HEK293 (cell line): ENCODE measurements at regions not wholly inside any gene's neighbourhood (a gene's known extent, or its start where the extent isn't known, plus 50 kb on each side); places are given as distances from the start of the nearest gene placed in this dataset.

Experiments used
- ZBTB8A ChIP-seq: fragments of 450-650 bp; formaldehyde crosslinking; IDR thresholded peaks from 2 replicates; pipeline ENCODE4 v1.5.1; 2016; ENCODE audit warnings: missing biosample characterization, missing genetic modification characterization
- ZNF112 ChIP-seq: fragments of 450-650 bp; formaldehyde crosslinking; IDR thresholded peaks from 2 replicates; pipeline ENCODE4 v1.5.0; 2017; ENCODE audit warnings: missing biosample characterization, missing genetic modification characterization
- ZNF274 ChIP-seq, 2 experiments: fragments of 200-500 bp in 1 of 2; fragments of 450-650 bp in 1 of 2; sonication (Bioruptor generic) in 1 of 2; formaldehyde crosslinking in 1 of 2; IDR thresholded peaks; 2 replicates each; pipeline versions ENCODE4 v1.5.1 to v1.6.1; 2014 to 2016; ENCODE audit warnings: borderline replicate concordance in 1 of 2, inconsistent platforms in 1 of 2, low read length in 1 of 2, missing biosample characterization in 1 of 2, missing genetic modification characterization in 1 of 2
- ZSCAN4 ChIP-seq: fragments of 450-650 bp; formaldehyde crosslinking; IDR thresholded peaks from 2 replicates; pipeline ENCODE4 v1.5.1; 2017; ENCODE audit warnings: missing biosample characterization, missing genetic modification characterization
- ZXDB ChIP-seq: fragments of 450-650 bp; formaldehyde crosslinking; IDR thresholded peaks from 2 replicates; pipeline ENCODE4 v1.5.1; 2016; ENCODE audit warnings: missing biosample characterization, missing genetic modification characterization
- TF ChIP-seq, protein P1 (sequence below): fragments of 450-650 bp; formaldehyde crosslinking; IDR thresholded peaks from 2 replicates; pipeline ENCODE4 v1.5.1; 2016; ENCODE audit warnings: missing biosample characterization, missing genetic modification characterization

DNA sequence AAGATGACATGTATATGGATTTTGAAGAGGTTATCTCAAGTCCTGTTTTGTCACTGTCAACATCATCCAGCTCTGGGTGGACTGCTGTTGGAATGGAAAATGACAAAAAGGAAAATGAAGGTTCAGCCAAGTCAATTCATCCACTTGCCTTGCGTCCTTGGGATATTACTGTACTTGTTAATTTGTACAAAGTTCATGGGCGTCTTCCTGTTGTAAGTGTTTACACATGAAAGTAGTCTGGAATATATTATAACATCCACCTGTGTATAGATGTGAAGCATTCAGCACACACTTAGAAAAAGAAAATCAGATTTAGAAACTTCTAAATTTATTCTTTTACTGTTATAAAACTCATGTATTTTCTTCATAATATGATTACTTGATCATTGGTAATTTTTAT lies 67.2 kb downstream of the BLTP1 start:
- TF ChIP-seq, protein P1, sequence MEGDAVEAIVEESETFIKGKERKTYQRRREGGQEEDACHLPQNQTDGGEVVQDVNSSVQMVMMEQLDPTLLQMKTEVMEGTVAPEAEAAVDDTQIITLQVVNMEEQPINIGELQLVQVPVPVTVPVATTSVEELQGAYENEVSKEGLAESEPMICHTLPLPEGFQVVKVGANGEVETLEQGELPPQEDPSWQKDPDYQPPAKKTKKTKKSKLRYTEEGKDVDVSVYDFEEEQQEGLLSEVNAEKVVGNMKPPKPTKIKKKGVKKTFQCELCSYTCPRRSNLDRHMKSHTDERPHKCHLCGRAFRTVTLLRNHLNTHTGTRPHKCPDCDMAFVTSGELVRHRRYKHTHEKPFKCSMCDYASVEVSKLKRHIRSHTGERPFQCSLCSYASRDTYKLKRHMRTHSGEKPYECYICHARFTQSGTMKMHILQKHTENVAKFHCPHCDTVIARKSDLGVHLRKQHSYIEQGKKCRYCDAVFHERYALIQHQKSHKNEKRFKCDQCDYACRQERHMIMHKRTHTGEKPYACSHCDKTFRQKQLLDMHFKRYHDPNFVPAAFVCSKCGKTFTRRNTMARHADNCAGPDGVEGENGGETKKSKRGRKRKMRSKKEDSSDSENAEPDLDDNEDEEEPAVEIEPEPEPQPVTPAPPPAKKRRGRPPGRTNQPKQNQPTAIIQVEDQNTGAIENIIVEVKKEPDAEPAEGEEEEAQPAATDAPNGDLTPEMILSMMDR: no peak
- TF ChIP-seq ZBTB8A (tag by site-specific recombination) (no peak), ZXDB (no peak), ZNF274 (IDR thresholded peaks at IDR 0.05; ENCODE audit: low read length) (no peak), ZNF274 (tag by site-specific recombination; IDR thresholded peaks at IDR 0.05; ENCODE audit: borderline replicate concordance) (no peak), ZNF112 (tag by site-specific recombination) (no peak), ZSCAN4 (no peak)
